H9 (cell line): ENCODE measurements at regions not wholly inside any gene's neighbourhood (a gene's known extent, or its start where the extent isn't known, plus 50 kb on each side); places are given as distances from the start of the nearest gene placed in this dataset.

Source experiments
- DNase-seq: peaks from one replicate; pipeline ENCODE4 v3.0.0-alpha.2; 2017
- H2AFZ ChIP-seq: one replicate; pipeline ENCODE4 v1.6.1; 2013; ENCODE audit warnings: mild to moderate bottlenecking, low read length, control low read depth, moderate library complexity
- H2AK5ac ChIP-seq: 2 replicates; pipeline ENCODE4 v1.6.1; 2013; ENCODE audit warnings: low read length, control low read depth, mixed read lengths; ENCODE audit not compliant: insufficient read length
- H2BK120ac ChIP-seq: one replicate; pipeline ENCODE4 v1.6.1; 2013; ENCODE audit warnings: low read depth, mild to moderate bottlenecking, low read length, control low read depth, inconsistent platforms; ENCODE audit not compliant: poor library complexity, severe bottlenecking
- H2BK12ac ChIP-seq: 2 replicates; pipeline ENCODE4 v1.6.1; 2013; ENCODE audit warnings: low read length, control low read depth, mixed read lengths, low read depth; ENCODE audit not compliant: insufficient read length
- H2BK15ac ChIP-seq: 2 replicates; pipeline ENCODE4 v1.6.1; 2013; ENCODE audit warnings: low read depth, low read length, control low read depth
- H2BK20ac ChIP-seq: one replicate; pipeline ENCODE4 v1.6.1; 2013; ENCODE audit warnings: low read depth, mild to moderate bottlenecking, low read length, control low read depth, inconsistent platforms; ENCODE audit not compliant: poor library complexity, severe bottlenecking
- H2BK5ac ChIP-seq: 2 replicates; pipeline ENCODE4 v1.6.1; 2013; ENCODE audit warnings: low read length, control low read depth, mixed read lengths; ENCODE audit not compliant: insufficient read length
- H3K14ac ChIP-seq: 2 replicates; pipeline ENCODE4 v1.6.1; 2013; ENCODE audit warnings: low read length, control low read depth; ENCODE audit not compliant: insufficient read depth
- H3K18ac ChIP-seq: 2 replicates; pipeline ENCODE4 v1.6.1; 2013; ENCODE audit warnings: low read depth, mild to moderate bottlenecking, mixed read lengths, low read length, control low read depth; ENCODE audit not compliant: insufficient read length
- H3K23ac ChIP-seq: 2 replicates; pipeline ENCODE4 v1.6.1; 2013; ENCODE audit warnings: low read length, control low read depth, mixed read lengths, low read depth; ENCODE audit not compliant: insufficient read length
- H3K23me2 ChIP-seq: 2 replicates; pipeline ENCODE4 v1.6.1; 2013; ENCODE audit warnings: low read depth, mild to moderate bottlenecking, mixed read lengths, low read length, control low read depth; ENCODE audit not compliant: insufficient read length, poor library complexity, severe bottlenecking
- H3K27ac ChIP-seq: 2 replicates; pipeline ENCODE4 v1.5.1; 2013; ENCODE audit warnings: low read length, control low read depth, mixed read lengths, low read depth; ENCODE audit not compliant: insufficient read length
- H3K27me3 ChIP-seq: 2 replicates; pipeline ENCODE4 v1.6.1; 2013; ENCODE audit warnings: low read length, control low read depth, inconsistent platforms; ENCODE audit not compliant: insufficient read depth
- H3K4ac ChIP-seq: 2 replicates; pipeline ENCODE4 v1.6.1; 2013; ENCODE audit warnings: low read depth, mild to moderate bottlenecking, control low read depth, inconsistent platforms, low read length, moderate library complexity
- H3K4me1 ChIP-seq: 2 replicates; pipeline ENCODE4 v1.6.1; 2013; ENCODE audit warnings: low read length, control low read depth, inconsistent platforms; ENCODE audit not compliant: insufficient read depth
- H3K4me2 ChIP-seq: 2 replicates; pipeline ENCODE4 v1.6.1; 2013; ENCODE audit warnings: low read length, control low read depth, mixed read lengths; ENCODE audit not compliant: insufficient read length, insufficient read depth
- H3K56ac ChIP-seq: 2 replicates; pipeline ENCODE4 v1.6.1; 2013; ENCODE audit warnings: low read depth, mild to moderate bottlenecking, mixed read lengths, low read length, control low read depth; ENCODE audit not compliant: insufficient read length
- H3K79me1 ChIP-seq: 2 replicates; pipeline ENCODE4 v1.6.1; 2013; ENCODE audit warnings: low read depth, mild to moderate bottlenecking, moderate library complexity, low read length, control low read depth, inconsistent platforms; ENCODE audit not compliant: insufficient read depth, poor library complexity, severe bottlenecking
- H3K79me2 ChIP-seq: 2 replicates; pipeline ENCODE4 v1.6.1; 2013; ENCODE audit warnings: low read length, control low read depth, inconsistent platforms; ENCODE audit not compliant: insufficient read depth
- H3K9ac ChIP-seq: 2 replicates; pipeline ENCODE4 v1.6.1; 2013; ENCODE audit warnings: low read length, control low read depth, mixed read lengths; ENCODE audit not compliant: insufficient read length; ENCODE audit errors: extremely low read depth
- H3K9me3 ChIP-seq: one replicate; pipeline ENCODE4 v1.6.1; 2013; ENCODE audit warnings: low read depth, low read length, inconsistent platforms; ENCODE audit not compliant: control insufficient read depth
- H3T11ph ChIP-seq: one replicate; pipeline ENCODE4 v1.6.1; 2013; ENCODE audit warnings: mild to moderate bottlenecking, low read length, control low read depth, inconsistent platforms
- H4K20me1 ChIP-seq: one replicate; pipeline ENCODE4 v1.6.1; 2013; ENCODE audit not compliant: control insufficient read depth, insufficient read length, insufficient read depth
- H4K5ac ChIP-seq: 2 replicates; pipeline ENCODE4 v1.6.1; 2013; ENCODE audit warnings: low read depth, mild to moderate bottlenecking, mixed read lengths, low read length, control low read depth; ENCODE audit not compliant: insufficient read length
- H4K8ac ChIP-seq: replicated peaks from 2 replicates; pipeline ENCODE4 v1.6.1; 2013; ENCODE audit warnings: low read length, control low read depth, mixed read lengths, low read depth; ENCODE audit not compliant: insufficient read length
- H4K91ac ChIP-seq: 2 replicates; pipeline ENCODE4 v1.6.1; 2013; ENCODE audit warnings: low read depth, mild to moderate bottlenecking, moderate library complexity, mixed read lengths, low read length, control low read depth; ENCODE audit not compliant: insufficient read length
- H3K27ac Mint-ChIP-seq, 3 experiments: 2 replicates in 2 of 3; 3 replicates in 1 of 3; pipeline ENCODE4 v1.8.0; 2020 to 2021; ENCODE audit warnings: mixed read lengths in 3 of 3, mild to moderate bottlenecking in 1 of 3, moderate library complexity in 1 of 3
- H3K27me3 Mint-ChIP-seq: 2 replicates; pipeline ENCODE4 v1.8.0; 2021; ENCODE audit warnings: low read depth, mild to moderate bottlenecking, moderate library complexity, mixed read lengths
- H3K36me3 Mint-ChIP-seq, 3 experiments: 2 replicates in 2 of 3; 3 replicates in 1 of 3; pipeline ENCODE4 v1.8.0; 2020 to 2021; ENCODE audit warnings: low read depth in 3 of 3, mixed read lengths in 3 of 3; ENCODE audit not compliant: insufficient read depth in 1 of 3
- H3K4me1 Mint-ChIP-seq, 2 experiments: 2 replicates each; pipeline ENCODE4 v1.8.0; 2020; ENCODE audit warnings: mixed read lengths in 2 of 2
- H3K4me3 Mint-ChIP-seq, 2 experiments: 2 replicates in 1 of 2; 3 replicates in 1 of 2; pipeline ENCODE4 v1.8.0; 2020 to 2021; ENCODE audit warnings: mild to moderate bottlenecking in 2 of 2, mixed read lengths in 2 of 2, moderate library complexity in 1 of 2
- H3K9me3 Mint-ChIP-seq, 2 experiments: 2 replicates in 1 of 2; 3 replicates in 1 of 2; pipeline ENCODE4 v1.8.0; 2020; ENCODE audit warnings: mild to moderate bottlenecking in 2 of 2, mixed read lengths in 2 of 2, moderate library complexity in 1 of 2
- CTCF ChIP-seq: fragments of 200-600 bp; sonication (generic); conservative IDR thresholded peaks from 3 replicates; pipeline ENCODE4 v1.8.0; 2021; ENCODE audit warnings: antibody characterized with exemption, mild to moderate bottlenecking
- WGBS: extraction: QIAGEN DNeasy Blood & Tissue Kit; methylation state at CpG from one replicate; pipeline ENCODE4 v1.1.7; 2013; ENCODE audit warnings: missing lambda C conversion rate, low lambda C conversion rate, mixed read lengths; ENCODE audit not compliant: insufficient read length; ENCODE audit errors: extremely low coverage; 5-methylcytosine and 5-hydroxymethylcytosine counted together

- no peaks in the 10 kb centered on the region for H3K79me2 ChIP-seq
- no peaks in the 10 kb centered on the region for H3K79me1 ChIP-seq
- H4K5ac ChIP-seq = no peak overlapping the region
- H3K4me2 ChIP-seq = no peak overlapping the region
- Mint-ChIP-seq H3K9me3 (peaks cover 34 to 39% of the 10 kb centered on the region in 2 experiments), H3K27me3 (peaks cover 11% of the 10 kb centered on the region), H3K4me3 (no peak overlapping the region), H3K27ac (no peak overlapping the region), H3K36me3 (peaks cover 5 to 21% (median 13%) of the 10 kb centered on the region in 3 experiments), H3K4me1 (peaks cover 5 to 9% of the 10 kb centered on the region in 2 experiments)
- no peak overlapping the region for H3K9ac ChIP-seq
- H3K27me3 ChIP-seq = no peaks in the 10 kb centered on the region
- H3K27ac ChIP-seq = no peak overlapping the region
- H4K91ac ChIP-seq = no peak overlapping the region
- TF ChIP-seq CTCF = no peak
- no peak overlapping the region for H2AK5ac ChIP-seq
- no peak overlapping the region for H2BK15ac ChIP-seq
- no peak overlapping the region for H2AFZ ChIP-seq
- H2BK5ac ChIP-seq = no peak overlapping the region
- no peaks in the 10 kb centered on the region for H3K4me1 ChIP-seq
- DNase-seq = no peak
- no peak overlapping the region for H3K18ac ChIP-seq
- no peaks in the 10 kb centered on the region for H4K20me1 ChIP-seq
- no peak overlapping the region for H3T11ph ChIP-seq
- H3K14ac ChIP-seq = no peak overlapping the region
- H2BK12ac ChIP-seq = no peak overlapping the region
- no peak overlapping the region for H2BK20ac ChIP-seq
- no peak overlapping the region for H4K8ac ChIP-seq
- H3K4ac ChIP-seq = no peak overlapping the region
- no peaks in the 10 kb centered on the region for H3K9me3 ChIP-seq
- H3K23ac ChIP-seq = no peak overlapping the region
- no peak overlapping the region for H3K56ac ChIP-seq
- WGBS = no CpG with 5 or more reads among the region's 5 CpGs
- H2BK120ac ChIP-seq = no peak overlapping the region
- H3K23me2 ChIP-seq = no peaks in the 10 kb centered on the region
These were observed 79.4 kb upstream of the KSR1 start for GRCh38 chr17:27376637-27377547.
